Right atrium auricular region (tissue), 2 donors: ENCODE measurements at regions not wholly inside any gene's neighbourhood (a gene's known extent, or its start where the extent isn't known, plus 50 kb on each side); places are given as distances from the start of the nearest gene placed in this dataset.

Experiments used
- DNase-seq: peaks from one replicate; pipeline ENCODE4 v3.0.0-alpha.2; 2019; ENCODE audit warnings: low spot score
- H3K27ac ChIP-seq, 2 donors: fragments of 200-600 bp; sonication (generic); 1 replicate in 1 of 2; 2 replicates in 1 of 2; pipeline ENCODE4 v1.5.1; 2016 to 2019
- H3K27me3 ChIP-seq, 2 donors: fragments of 200-600 bp; sonication (generic); one replicate each; pipeline versions ENCODE4 v1.5.1 to v1.6.0; 2017 to 2019
- H3K36me3 ChIP-seq: fragments of 200-600 bp; sonication (generic); one replicate; pipeline ENCODE4 v1.5.1; 2016
- H3K4me1 ChIP-seq, 2 donors: fragments of 200-600 bp; sonication (generic); one replicate each; pipeline versions ENCODE4 v1.5.1 to v1.6.0; 2017 to 2019
- H3K4me3 ChIP-seq, 2 donors: fragments of 200-600 bp; sonication (generic); 1 replicate in 1 of 2; 2 replicates in 1 of 2; pipeline ENCODE4 v1.5.1; 2017 to 2019; ENCODE audit warnings: mild to moderate bottlenecking in 1 of 2, moderate library complexity in 1 of 2
- H3K9me3 ChIP-seq, 2 donors: fragments of 200-600 bp; sonication (generic); one replicate each; pipeline ENCODE4 v1.5.1; 2019
- TF ChIP-seq, protein P1 (sequence below), 2 donors: fragments of 200-600 bp; sonication (generic); IDR thresholded peaks; one replicate each; pipeline ENCODE4 v1.5.1; 2019; ENCODE audit warnings: antibody characterized with exemption in 2 of 2

GRCh38 chr5:93320920-93321445 is 260.0 kb downstream of the NR2F1-AS1 start:
- no peak for DNase-seq

DNA sequence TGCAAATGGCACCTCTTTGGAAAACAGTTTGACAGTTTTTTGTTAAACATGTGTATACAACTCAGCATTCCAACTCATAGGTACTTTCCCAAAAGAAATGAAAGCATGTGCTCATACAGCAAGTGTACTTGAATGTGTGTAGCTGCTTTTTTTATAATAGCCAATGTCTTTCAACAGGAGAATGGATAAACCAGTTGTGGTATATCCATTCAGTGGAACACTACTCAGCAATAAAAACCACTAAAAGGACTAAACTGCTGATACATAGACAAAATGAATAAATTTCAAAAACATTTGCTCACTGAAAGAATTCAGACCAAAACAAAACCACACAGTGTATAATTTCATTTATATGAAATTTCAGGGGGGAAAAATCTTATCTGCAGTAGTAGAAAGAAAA is 267.3 kb downstream of the NR2F1-AS1 start:
- TF ChIP-seq, protein P1, sequence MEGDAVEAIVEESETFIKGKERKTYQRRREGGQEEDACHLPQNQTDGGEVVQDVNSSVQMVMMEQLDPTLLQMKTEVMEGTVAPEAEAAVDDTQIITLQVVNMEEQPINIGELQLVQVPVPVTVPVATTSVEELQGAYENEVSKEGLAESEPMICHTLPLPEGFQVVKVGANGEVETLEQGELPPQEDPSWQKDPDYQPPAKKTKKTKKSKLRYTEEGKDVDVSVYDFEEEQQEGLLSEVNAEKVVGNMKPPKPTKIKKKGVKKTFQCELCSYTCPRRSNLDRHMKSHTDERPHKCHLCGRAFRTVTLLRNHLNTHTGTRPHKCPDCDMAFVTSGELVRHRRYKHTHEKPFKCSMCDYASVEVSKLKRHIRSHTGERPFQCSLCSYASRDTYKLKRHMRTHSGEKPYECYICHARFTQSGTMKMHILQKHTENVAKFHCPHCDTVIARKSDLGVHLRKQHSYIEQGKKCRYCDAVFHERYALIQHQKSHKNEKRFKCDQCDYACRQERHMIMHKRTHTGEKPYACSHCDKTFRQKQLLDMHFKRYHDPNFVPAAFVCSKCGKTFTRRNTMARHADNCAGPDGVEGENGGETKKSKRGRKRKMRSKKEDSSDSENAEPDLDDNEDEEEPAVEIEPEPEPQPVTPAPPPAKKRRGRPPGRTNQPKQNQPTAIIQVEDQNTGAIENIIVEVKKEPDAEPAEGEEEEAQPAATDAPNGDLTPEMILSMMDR (IDR thresholded peaks at IDR 0.05) = no peak
- no peak overlapping the region for H3K27ac ChIP-seq
- DNase-seq = no peak
- no peaks in the 10 kb centered on the region for H3K36me3 ChIP-seq
- peaks cover 4 to 14% of the 10 kb centered on the region in 2 donors for H3K9me3 ChIP-seq
- H3K4me1 ChIP-seq = peaks cover 0 to 2% of the 10 kb centered on the region in 2 donors
- no peak overlapping the region for H3K4me3 ChIP-seq
- no peaks in the 10 kb centered on the region for H3K27me3 ChIP-seq

More at GRCh38 chr5:93320920-93321445, 260.0 kb downstream of the NR2F1-AS1 start:
- TF ChIP-seq, protein P1 (IDR thresholded peaks at IDR 0.05) = no peak
- no peaks in the 10 kb centered on the region for H3K9me3 ChIP-seq
- no peaks in the 10 kb centered on the region for H3K27me3 ChIP-seq
- peaks cover 0 to 4% of the 10 kb centered on the region in 2 donors for H3K4me1 ChIP-seq
- H3K27ac ChIP-seq = no peak overlapping the region
- no peak overlapping the region for H3K4me3 ChIP-seq
- H3K36me3 ChIP-seq = no peaks in the 10 kb centered on the region

DNA sequence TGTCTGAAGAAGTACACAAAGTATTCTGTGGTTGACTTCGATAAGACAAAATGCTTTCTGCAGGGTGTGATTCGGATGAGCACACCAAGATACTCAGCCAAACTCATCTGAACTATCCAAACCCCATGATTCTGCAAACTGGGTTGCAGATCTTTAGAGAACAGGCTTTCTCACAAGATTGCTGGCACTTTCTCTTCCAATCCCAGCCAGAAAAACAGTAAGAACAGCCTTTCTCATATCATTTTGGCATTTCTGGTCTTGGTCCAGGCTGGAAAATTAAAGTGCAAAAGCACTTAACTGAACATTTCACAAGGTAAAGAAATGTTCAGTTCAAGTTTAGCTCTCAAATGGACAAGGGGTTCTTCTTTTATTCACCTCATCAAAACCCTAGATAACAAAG is 269.1 kb downstream of the NR2F1-AS1 start:
- peaks cover 0 to 2% of the 10 kb centered on the region in 2 donors for H3K4me1 ChIP-seq
- H3K9me3 ChIP-seq = peaks cover 4 to 14% of the 10 kb centered on the region in 2 donors
- H3K27me3 ChIP-seq = no peaks in the 10 kb centered on the region
- TF ChIP-seq, protein P1 (IDR thresholded peaks at IDR 0.05) = no peak
- H3K4me3 ChIP-seq = no peak overlapping the region
- H3K27ac ChIP-seq = peak overlapping the region in 1 of 2 donors; percentile 48
- H3K36me3 ChIP-seq = no peaks in the 10 kb centered on the region
- DNase-seq = no peak

DNA sequence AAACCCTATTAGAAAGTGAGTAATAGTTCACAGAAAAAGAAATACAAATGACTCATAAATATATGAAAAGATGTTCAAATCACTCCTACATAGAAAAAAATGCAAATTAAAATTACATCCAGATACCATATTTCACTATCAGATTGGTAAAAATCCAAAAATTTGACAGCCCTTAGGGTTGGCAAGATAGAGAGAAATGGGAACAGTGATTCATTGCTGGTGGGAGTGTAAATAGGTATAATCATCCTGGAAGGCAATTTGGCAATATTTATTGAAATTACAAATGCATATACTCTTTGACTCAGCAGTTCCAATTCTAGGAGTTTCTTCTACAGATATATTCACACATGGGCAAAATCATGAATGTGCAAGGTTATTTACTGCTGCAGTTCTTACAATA is 273.5 kb downstream of the NR2F1-AS1 start:
- H3K9me3 ChIP-seq = no peaks in the 10 kb centered on the region
- peaks cover 0 to 2% of the 10 kb centered on the region in 2 donors for H3K4me1 ChIP-seq
- H3K27ac ChIP-seq = no peak overlapping the region
- TF ChIP-seq, protein P1 (IDR thresholded peaks at IDR 0.05) = no peak
- no peak overlapping the region for H3K4me3 ChIP-seq
- H3K27me3 ChIP-seq = no peaks in the 10 kb centered on the region
- no peak for DNase-seq
- no peaks in the 10 kb centered on the region for H3K36me3 ChIP-seq

DNA sequence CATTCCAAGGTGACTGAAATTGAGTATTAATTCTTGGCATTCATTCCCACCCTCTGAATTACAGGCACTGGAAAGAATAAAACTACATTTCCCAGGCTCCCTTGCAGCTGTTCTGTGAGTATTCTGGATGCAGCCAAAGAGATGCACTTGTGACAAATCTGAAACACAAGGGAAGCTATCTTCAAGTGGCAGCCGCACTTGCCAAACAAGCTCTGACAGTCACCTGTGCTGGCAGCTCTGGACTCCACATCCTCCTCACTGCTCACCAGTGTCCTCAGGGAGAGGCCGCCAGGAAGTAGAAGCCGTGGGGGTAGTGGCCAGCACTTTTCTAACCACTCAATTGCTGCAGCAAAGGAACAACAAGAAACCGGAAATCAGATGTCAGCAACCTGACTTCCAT is 275.0 kb downstream of the NR2F1-AS1 start:
- H3K27me3 ChIP-seq = no peaks in the 10 kb centered on the region
- no peaks in the 10 kb centered on the region for H3K36me3 ChIP-seq
- no peaks in the 10 kb centered on the region for H3K9me3 ChIP-seq
- H3K4me3 ChIP-seq = no peak overlapping the region
- H3K27ac ChIP-seq = no peak overlapping the region
- no peak for DNase-seq
- no peaks in the 10 kb centered on the region for H3K4me1 ChIP-seq
- TF ChIP-seq, protein P1 (IDR thresholded peaks at IDR 0.05) = no peak
